NCI-H1092 (cell line): ENCODE measurements at regions not wholly inside any gene's neighbourhood (a gene's known extent, or its start where the extent isn't known, plus 50 kb on each side); places are given as distances from the start of the nearest gene placed in this dataset.
"Not testable (repeated sequence)": the region's sequence is repeated elsewhere in the genome, so short reads cannot be mapped to it uniquely, and the experiment has no call there.

Experiments
- DNase-seq: peaks from one replicate; lab custom pipeline; 2025; lab: John Stamatoyannopoulos, UW

DNA sequence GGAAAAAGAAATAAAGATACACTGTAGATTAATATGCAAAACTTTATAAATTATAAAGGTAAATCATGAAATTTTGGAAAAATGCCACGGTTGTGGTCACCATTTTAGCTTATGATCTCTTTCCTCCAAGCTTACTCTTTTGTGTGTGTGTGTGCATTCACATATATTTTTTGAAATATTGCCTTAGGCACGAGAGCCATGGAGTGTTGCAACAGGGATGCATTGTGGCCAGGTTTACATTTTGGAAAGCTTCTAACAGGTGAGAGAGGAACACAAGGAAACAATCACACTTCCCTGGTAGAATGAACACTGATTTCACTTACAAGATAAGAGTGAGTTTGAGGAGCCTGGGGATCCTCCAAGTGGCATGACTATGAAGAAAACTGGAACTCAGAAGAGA is 214.5 kb upstream of the TENT5A start:
- no peak for DNase-seq

GRCh38 chr6:81962198-81962597 is 209.7 kb upstream of the TENT5A start:
- DNase-seq: no peak

DNA sequence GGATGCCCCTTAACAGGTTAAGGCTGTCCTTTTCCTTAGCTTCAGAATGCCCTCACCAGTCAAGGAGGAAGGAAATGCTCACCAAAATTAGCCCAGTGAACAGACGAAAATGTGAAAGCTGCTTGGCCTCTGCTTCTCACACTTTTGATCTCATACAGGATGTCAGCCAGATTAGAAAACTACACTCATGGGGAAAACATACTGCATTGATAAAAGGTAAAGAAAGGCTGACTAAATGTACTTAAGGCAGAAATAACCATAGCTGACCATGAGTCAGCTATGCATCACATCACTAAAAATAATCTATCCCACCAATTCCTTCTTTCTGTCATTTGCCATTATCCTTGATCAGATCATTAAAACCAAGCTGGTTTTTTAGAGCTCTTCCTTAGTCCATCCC is 198.4 kb upstream of the TENT5A start:
- DNase-seq: no peak

DNA sequence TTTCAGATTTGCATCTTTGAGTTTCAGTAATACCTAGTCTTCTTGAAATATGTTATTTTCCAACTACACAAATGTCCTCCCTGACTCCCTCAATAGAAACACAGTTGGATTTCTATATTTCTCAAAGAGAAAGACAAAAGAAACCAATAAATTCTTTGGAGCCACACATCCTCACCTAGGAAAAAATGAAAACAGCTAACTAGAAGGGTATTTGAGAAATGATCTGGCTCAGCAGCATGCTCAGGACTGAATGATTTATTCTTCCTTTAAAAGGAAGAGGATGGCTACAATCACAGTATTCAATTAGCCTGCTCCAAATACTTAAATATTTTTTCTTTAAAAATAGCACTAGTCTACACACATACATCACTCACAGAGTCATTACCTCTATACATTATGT is 196.4 kb upstream of the TENT5A start:
- no peak for DNase-seq

DNA sequence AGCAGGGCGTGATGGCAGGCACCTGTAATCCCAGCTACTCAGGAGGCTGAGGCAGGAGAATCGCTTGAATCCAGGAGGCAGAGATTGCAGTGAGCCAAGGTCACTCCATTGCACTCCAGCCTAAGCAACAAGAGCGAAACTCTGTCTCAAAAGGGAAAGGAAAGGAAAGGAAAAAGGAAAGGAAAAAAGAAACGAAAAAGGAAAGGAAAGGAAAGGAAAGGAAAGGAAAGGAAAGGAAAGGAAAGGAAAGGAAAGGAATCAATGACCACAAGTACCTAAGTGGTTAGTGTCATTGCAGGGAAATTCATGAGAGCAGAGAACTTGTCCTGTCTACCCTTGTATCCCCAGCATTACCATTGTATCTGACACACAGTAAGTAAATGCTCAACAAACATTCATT is 195.7 kb upstream of the TENT5A start:
- not testable (repeated sequence) for DNase-seq

DNA sequence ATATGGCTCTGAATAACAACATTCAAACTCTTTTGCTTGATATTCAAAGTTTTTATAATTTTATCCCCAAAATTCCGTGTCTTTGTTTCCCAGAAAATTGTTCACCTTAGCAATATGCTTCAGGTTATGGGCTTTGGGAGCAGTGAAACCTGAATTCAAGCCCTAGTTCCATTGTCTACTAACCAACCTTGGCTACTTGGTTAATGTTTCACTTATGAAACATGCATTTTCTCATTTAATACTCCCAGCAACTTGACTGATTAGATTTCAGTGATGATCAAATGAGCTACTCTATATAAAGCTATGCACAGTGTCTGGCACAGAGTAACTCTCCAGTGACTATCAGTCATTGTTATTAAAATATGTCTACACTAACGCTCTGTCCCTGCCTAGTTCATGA is 192.2 kb upstream of the TENT5A start:
- no peak for DNase-seq

- DNase-seq: not testable (repeated sequence)
Measured at GRCh38 chr6:81942842-81943241, 190.4 kb upstream of the TENT5A start.

GRCh38 chr6:81942067-81942370 is 189.5 kb upstream of the TENT5A start:
- no peak for DNase-seq

DNA sequence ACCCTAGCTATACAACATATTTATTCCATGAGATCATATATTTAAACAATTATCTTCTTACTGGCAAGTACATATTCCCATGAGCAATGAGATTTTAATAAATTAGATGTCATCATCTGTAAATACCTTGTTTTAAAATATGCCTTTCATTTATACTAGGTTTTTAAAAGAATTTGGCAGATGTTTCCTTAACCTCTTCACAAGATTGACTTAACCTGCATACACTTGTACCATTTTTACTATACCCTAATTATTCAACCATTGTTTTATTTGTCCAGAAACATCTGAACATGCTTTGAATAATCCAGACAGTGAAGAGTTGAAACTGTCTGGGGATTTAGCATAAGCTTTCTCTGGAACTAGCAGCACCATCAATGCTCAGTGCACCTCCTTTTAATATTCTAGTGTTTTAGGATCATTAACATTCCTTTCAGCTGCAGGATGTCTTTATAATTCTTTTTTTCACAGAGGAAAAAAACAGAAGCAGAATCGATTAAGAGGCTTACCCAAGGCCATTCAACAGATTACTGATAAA is 188.0 kb upstream of the TENT5A start:
- DNase-seq: no peak

DNA sequence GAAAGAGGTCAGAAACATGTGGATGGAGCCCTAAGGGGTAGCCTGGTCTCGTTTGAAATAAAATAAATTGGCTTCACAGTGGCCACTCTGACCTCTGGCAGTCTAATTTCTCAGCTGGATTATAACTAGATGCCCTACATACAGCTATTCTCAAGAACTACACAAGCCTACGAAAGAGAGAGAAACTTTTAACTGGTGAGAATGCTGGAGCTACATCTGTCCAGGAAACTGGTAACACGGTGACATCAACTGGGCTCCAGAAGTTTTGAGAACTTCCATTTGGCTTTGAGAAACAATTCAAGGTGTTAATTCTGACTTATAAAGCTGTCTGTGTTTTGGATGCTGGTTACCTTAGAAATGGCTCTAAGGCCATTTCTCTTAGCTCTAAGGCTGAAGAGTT is 187.3 kb upstream of the TENT5A start:
- DNase-seq: no peak

GRCh38 chr6:81938991-81939732 is 186.7 kb upstream of the TENT5A start:
- no peak for DNase-seq

GRCh38 chr6:81938014-81938856 is 185.8 kb upstream of the TENT5A start:
- DNase-seq: no peak

DNA sequence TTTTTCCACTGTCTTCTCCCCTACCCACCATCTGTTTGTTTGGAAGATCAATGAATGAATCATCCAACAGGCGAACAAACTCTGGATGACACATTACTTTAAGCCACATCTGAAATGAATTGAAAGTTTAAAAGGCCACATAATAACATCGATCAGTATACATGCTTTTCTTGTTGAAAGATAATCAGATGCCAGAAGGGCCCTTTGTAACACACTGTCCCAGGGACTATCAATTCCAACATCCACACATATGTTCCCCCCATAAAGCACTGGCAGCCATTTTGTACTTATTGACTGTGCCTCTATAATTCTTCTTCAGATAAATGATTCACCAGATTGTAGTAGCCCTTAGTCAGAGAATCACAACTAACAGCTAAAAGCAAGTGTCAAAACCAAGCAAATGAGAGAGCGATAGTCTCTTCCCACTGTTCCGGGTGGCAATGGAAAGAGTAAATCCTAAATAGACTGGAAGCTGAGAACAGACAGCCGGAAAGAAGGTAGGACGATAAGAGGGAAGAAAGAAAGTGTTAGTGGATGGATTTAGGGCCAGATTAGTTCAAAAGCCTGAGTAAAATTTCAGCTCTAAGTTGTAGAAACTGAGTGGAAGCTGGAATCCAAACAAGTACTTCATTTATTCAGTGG is 184.9 kb upstream of the TENT5A start:
- DNase-seq: no peak

- no peak for DNase-seq
Measured at GRCh38 chr6:81934936-81935335, 182.5 kb upstream of the TENT5A start.

- no peak for DNase-seq
Measured at GRCh38 chr6:81933608-81934051, 181.1 kb upstream of the TENT5A start.

DNA sequence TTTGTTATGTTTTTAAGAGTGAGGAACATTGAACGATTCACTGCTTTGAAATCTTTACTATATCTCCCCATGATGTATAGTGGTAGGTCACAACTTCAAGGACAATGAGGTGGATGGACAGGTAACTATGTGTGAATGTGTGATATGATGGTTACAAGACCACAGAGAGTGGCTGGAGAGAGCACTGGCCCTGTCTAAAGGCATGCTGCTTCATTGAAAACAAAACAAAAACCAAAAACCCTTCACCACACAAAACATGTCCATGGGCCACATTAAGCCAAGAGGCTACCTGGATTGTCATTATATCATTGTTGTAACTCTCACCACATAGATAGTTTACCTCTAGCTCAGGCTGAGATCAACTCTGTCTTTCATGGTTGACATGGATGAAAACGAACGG is 180.6 kb upstream of the TENT5A start:
- DNase-seq: no peak

GRCh38 chr6:81932448-81932847 is 180.0 kb upstream of the TENT5A start:
- DNase-seq: not testable (repeated sequence)

DNA sequence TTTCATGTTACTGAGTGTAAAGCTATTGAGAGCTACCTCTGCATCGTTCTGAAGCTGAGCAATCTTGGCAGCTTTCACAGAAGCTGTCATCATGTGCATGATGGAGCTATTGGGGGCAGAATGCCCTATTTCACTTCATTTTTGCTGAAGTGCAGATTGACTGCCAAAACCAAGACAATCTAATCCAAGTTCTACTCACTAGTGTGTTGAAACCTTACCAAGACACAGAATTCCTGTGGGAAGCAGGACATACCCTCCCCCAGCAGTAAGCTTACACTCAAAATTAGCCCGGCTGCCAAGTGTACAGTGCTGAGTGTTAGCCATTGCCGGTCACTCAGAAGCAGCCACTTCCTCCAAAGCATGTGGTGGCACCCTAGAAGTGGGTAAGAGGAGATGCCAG is 177.3 kb upstream of the TENT5A start:
- no peak for DNase-seq

- no peak for DNase-seq
Measured at GRCh38 chr6:81925201-81925600, 172.7 kb upstream of the TENT5A start.

DNA sequence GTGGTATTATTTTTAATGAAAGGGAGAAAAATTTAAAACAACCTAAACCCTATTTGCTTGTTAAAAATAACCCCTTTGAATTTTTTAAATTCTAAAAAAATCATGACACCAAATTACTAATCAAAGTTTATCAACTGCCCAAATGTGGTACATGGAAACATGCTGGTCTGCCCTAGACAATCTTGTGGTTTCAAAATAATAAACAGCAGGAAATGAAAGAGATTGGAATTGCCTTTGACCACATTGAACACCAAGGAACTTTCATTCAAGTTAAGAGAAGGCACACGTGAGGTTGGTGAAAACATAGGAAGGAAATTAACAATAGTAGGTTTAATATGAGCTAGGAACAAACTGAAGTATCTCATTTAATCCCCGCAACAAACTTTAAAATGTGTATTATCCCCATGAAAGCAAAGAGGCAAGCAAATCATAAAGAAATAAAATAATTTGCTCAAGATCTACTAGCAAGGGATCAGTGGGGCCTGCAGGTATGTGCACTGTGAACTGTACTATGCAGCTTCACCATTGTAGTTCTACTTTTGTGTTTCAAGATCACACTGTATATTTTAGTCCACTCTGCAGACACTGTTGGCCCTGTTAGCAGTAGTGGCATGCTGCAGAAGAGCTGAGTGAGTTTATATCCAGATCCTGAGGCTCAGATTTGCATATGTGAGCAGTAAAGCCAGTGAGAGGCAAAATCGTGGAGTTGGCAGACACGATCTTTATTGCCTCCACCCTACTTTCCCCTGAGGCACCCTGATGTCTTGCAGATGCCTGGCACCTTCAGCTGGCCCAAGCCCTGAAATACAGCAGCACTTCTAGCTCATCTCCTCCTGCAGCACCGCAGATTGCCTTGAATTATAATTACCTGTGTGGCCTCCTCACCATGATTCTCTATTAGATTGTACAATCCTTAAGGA is 157.8 kb upstream of the TENT5A start:
- DNase-seq: no peak

DNA sequence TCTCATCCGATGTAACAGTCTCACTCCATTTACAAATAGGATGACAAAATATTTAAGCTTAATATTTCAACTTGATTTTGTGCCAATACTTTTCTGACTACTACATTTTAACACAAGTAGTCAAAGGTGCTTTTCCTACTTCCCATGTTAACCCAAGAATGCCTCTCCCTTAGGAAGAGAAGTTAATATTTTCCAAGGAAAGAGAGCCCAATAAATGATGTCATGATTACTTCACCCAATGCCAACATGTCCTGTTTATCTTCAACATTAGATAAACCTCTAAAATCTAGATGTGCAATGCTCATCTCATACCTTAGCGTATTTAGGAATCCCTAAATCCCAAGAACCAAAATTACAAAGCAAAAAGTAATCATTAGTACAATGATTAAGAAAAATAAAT is 156.7 kb upstream of the TENT5A start:
- no peak for DNase-seq

GRCh38 chr6:81906709-81907204 is 154.3 kb upstream of the TENT5A start:
- no peak for DNase-seq
